Left lobe of liver (tissue), 2 donors: ENCODE measurements at regions not wholly inside any gene's neighbourhood (a gene's known extent, or its start where the extent isn't known, plus 50 kb on each side); places are given as distances from the start of the nearest gene placed in this dataset.
"Not testable (repeated sequence)": the region's sequence is repeated elsewhere in the genome, so short reads cannot be mapped to it uniquely, and the experiment has no call there.

Experiments used
- ATAC-seq: fragments of 200-7000 bp; cut with Tn5 transposase; one replicate; pipeline ENCODE4 v1.9.1; 2020; ENCODE audit warnings: mild to moderate bottlenecking, moderate library complexity
- DNase-seq: peaks from one replicate; pipeline ENCODE4 v3.0.0-alpha.2; 2020; ENCODE audit warnings: low spot score
- donor health status: DM: no; HTN: no; CAD: no; lungs with moderate emphysema.
- donor health status: DM: no; HTN: yes; CAD: no.

- peak; percentile 77 for DNase-seq
- peak; percentile 64 for ATAC-seq
Measured at GRCh38 chr15:67918205-67918861, 78.5 kb upstream of the RNU6-1 start.

DNA sequence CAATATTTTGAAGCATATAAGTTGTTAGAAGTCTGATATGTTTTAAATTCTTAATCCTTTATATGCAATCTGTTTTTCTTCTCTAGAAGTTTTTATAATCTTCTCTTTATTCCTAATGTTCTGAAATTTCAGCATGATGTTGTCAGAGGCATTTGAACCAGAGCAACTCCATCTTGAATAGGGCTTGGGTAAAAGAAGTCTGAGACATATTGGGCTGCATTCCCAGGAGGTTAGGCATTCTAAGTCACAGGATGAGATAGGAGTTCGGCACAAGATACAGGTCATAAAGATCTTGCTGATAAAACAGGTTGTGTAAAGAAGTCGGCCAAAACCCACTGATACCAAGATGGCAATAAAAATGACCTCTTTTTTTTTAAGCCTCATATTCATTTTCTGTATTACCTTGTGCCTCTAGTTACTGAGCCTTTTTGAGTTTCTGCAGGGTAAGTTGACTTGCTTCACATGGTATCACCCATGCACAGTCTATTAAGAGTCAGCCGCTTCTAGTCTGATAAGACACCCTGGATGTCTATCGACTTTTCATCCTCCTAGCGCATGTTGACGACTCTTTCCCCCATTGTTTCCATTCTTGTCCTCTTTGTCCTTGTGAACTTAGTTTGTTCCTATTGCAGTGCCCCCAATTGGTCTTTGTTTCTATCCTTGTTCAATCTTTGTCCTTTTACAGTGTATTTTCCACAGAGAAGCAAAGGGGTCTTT is 80.8 kb upstream of the RNU6-1 start:
- no peak for ATAC-seq
- no peak for DNase-seq

DNA sequence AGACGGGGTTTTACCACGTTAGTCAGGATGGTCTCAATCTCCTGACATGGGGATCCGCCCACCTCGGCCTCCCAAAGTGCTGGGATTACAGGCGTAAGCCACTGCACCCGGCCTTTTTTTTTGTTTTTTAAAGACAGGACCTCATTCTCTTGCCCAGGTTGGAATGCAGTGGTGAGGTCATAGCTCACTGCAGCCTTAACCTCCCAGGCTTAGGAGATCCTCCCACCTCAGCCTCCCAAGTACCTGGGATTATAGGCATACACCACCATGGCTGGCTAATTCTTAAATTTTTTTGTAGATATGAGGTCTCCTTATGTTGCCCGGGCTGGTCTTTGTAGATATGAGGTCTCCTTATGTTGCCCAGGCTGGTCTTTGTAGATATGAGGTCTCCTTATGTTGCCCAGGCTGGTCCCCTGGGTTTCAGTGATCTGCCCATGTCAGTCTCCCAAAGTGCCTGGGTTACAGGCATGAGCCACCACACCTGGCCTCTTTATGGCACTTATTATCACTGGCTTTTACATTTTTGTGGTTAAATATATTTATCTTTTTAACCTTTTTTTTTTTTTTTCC is 82.3 kb upstream of the RNU6-1 start:
- ATAC-seq (no peak), DNase-seq (no peak)

DNA sequence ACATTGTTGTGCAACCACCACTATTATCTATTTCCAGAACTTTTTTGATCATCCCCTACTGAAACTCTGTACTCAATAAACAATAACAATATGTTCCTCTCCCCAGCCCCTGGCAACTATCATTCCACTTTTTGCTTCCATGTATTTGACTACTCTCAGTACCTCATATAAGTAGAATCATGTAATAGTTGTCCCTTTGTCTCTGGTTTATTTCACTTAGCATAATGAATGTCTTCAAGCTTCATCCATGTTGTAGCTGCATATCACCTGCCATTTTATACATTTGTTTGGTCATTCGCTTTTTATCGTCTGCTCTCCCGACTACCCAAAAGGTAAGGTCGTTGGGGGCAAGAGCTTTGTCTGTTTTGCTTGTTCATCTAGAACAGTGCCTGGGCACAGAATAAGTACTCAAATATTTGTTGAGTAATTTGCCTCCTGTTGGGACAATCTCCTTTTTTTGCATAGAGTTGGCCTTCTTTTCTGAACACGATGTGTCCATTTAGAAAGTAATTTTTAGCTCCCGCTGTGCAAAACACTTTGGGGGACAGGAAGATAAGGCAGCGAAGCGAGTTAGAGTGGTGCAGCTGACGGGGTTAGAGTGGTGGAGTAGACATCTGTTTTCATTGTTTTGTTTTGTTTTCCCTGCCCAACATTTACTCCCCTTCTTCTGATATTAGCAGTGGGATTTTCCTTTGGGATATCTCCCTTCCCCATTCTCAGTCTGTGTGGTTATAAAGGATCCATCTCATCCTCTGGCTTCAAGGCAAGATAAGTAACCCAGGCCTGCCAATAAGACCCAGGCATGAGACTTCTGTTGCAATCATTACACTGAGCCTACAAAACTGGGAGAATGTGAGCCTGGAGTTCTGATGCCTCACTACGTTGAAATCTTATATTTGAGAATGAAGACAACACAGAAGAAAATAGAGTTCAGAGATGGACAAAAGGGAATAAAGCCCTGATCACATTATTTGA is 83.4 kb upstream of the RNU6-1 start:
- peak; percentile 56 for ATAC-seq

DNA sequence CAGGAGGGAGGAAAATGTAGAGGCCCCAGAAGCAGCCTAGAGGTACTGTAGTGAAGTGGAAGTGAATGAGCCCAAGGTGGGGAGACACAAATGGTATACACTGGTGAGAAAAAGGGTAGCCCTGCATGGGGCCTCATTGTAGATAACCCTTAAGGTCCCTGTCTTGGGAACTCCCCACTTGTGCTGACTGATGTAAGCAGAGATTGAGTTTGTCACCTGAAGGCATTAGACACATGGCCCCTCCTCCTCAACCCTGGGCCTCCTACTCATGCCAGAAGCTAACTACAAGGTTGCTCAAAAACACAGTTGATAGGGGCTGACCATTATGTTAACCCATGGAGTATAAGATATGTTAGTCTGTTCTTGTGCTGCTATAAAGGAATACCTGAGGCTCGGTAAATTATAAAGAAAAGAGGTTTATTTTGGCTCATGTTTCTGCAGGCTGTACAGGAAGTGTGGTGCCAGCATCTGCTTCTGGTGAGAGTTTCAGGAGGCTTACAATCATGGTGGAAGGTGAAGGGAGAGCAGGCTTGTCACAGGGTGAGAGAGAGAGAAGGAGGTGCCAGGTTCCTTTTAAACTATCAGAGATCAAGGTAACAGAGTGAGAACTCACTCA is 84.6 kb upstream of the RNU6-1 start:
- ATAC-seq (no peak), DNase-seq (peak; percentile 6)

More for the DNA sequence above, 83.4 kb upstream of the RNU6-1 start:
- DNase-seq, result no peak

DNA sequence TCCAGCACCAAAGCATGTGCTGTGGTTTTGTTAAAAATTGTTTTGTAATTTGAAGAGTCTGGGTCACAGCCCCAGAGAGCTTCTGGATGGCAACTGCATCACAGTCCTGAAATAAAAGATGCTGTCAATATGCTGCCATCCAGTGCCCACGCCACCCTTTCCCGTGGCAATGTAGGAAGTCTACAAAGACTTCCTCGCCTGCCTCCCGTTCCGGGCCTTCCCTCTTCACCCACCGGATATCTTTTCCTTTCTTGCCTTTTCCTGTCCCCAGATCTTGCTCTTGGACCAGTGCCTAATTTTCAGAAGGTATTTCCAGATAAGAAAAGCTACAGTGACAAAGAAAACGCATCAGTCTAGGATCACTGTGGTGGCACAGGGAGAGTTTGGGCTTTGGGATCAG is 85.3 kb upstream of the RNU6-1 start:
- no peak for DNase-seq

GRCh38 chr15:67927501-67928168 is 87.8 kb upstream of the RNU6-1 start:
- ATAC-seq, result no peak
- DNase-seq, result no peak

More for the DNA sequence above, 85.3 kb upstream of the RNU6-1 start:
- no peak for ATAC-seq

GRCh38 chr15:67928666-67929065 is 88.8 kb upstream of the RNU6-1 start:
- ATAC-seq (no peak), DNase-seq (no peak)

GRCh38 chr15:67930720-67931119 is 90.9 kb upstream of the RNU6-1 start:
- ATAC-seq (no peak), DNase-seq (peak; percentile 8)

- no peak for ATAC-seq
- no peak for DNase-seq
Measured at GRCh38 chr15:67931861-67932260, 92.0 kb upstream of the RNU6-1 start.

GRCh38 chr15:67934126-67934525 is 94.3 kb upstream of the RNU6-1 start:
- not testable (repeated sequence) for ATAC-seq

GRCh38 chr15:67935244-67935643 is 95.4 kb upstream of the RNU6-1 start:
- peak; percentile 92 for ATAC-seq
- peak; percentile 54 for DNase-seq

More at GRCh38 chr15:67934126-67934525, 94.3 kb upstream of the RNU6-1 start:
- DNase-seq, result not testable (repeated sequence)

GRCh38 chr15:67936258-67936657 is 96.4 kb upstream of the RNU6-1 start:
- ATAC-seq, result no peak

GRCh38 chr15:67937153-67937761 is 97.4 kb upstream of the RNU6-1 start:
- DNase-seq (no peak), ATAC-seq (no peak)

More at GRCh38 chr15:67936258-67936657, 96.4 kb upstream of the RNU6-1 start:
- DNase-seq, result no peak

GRCh38 chr15:67939179-67939578 is 99.3 kb upstream of the RNU6-1 start:
- not testable (repeated sequence) for DNase-seq, ATAC-seq

DNA sequence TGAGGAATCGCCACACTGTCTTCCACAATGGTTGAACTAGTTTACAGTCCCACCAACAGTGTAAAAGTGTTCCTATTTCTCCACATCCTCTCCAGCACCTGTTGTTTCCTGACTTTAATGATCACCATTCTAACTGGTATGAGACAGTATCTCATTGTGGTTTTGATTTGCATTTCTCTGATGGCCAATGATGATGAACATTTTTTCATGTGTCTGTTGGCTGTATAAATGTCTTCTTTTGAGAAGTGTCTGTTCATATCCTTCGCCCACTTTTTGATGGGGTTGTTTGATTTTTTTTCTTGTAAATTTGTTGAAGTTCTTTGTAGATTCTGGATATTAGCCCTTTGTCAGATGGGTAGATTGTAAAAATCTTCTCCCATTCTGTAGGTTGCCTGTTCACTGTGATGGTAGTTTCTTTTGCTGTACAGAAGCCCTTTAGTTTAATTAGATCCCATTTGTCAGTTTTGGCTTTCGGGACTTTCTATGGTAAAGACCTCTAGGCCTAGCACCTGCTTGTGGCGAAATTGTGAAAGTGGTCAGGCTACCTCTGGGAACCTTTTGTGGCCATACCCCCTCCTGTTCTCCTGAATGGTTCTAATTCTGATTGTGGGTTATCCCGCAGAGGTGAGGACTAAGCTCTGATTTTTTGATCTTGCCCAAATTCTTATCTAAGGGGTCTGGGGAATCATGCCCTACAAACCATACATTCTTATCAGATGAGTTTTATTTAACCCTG is 99.9 kb upstream of the RNU6-1 start:
- not testable (repeated sequence) for ATAC-seq, DNase-seq

- ATAC-seq (no peak), DNase-seq (no peak)
Measured at GRCh38 chr15:67940324-67940719, 100.5 kb upstream of the RNU6-1 start.

- ATAC-seq, result no peak
- DNase-seq, result no peak
Measured at GRCh38 chr15:67941648-67942310, 101.9 kb upstream of the RNU6-1 start.
